ENCODE measurements at regions not wholly inside any gene's neighbourhood (a gene's known extent, or its start where the extent isn't known, plus 50 kb on each side); places are given as distances from the start of the nearest gene placed in this dataset.

DNA sequence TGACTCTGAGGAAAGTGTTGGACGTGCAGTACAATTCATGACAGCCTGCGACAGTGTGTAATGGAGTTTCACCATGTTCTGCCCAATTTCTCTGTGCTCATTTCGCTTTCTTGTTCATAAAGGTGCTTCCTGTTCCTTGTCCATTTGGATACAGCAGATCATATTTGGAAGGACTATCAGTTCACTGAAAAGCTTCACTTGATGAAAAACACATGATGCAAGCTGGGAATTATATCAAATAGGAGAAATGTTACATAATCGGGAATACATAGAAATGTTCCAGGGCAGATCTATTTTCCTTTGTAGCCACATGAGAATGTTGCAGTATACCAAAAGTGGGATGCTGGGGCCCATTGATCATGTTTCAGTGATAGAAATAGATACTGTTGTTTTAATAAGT, 266.3 kb upstream of the SLC14A2 start:
- POLR2A ChIA-PET = no interaction called here
- no peak overlapping the region for H3K27ac Mint-ChIP-seq
- ATAC-seq (ENCODE audit: low read depth) (no peak), DNase-seq (no peak)
- H3K27me3 Mint-ChIP-seq = peaks cover 2% of the 10 kb centered on the region
- intact Hi-C loops (cut with micrococcal nuclease) = no loop called here
- TF ChIP-seq, protein P1, sequence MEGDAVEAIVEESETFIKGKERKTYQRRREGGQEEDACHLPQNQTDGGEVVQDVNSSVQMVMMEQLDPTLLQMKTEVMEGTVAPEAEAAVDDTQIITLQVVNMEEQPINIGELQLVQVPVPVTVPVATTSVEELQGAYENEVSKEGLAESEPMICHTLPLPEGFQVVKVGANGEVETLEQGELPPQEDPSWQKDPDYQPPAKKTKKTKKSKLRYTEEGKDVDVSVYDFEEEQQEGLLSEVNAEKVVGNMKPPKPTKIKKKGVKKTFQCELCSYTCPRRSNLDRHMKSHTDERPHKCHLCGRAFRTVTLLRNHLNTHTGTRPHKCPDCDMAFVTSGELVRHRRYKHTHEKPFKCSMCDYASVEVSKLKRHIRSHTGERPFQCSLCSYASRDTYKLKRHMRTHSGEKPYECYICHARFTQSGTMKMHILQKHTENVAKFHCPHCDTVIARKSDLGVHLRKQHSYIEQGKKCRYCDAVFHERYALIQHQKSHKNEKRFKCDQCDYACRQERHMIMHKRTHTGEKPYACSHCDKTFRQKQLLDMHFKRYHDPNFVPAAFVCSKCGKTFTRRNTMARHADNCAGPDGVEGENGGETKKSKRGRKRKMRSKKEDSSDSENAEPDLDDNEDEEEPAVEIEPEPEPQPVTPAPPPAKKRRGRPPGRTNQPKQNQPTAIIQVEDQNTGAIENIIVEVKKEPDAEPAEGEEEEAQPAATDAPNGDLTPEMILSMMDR (IDR thresholded peaks at IDR 0.05) = no peak
- CTCF ChIA-PET = no interaction called here
- H3K4me1 Mint-ChIP-seq = no peaks in the 10 kb centered on the region
- H3K4me3 Mint-ChIP-seq = no peak overlapping the region
- H3K36me3 Mint-ChIP-seq (ENCODE audit: low read depth) = no peaks in the 10 kb centered on the region
- H3K9me3 Mint-ChIP-seq = no peaks in the 10 kb centered on the region

DNA sequence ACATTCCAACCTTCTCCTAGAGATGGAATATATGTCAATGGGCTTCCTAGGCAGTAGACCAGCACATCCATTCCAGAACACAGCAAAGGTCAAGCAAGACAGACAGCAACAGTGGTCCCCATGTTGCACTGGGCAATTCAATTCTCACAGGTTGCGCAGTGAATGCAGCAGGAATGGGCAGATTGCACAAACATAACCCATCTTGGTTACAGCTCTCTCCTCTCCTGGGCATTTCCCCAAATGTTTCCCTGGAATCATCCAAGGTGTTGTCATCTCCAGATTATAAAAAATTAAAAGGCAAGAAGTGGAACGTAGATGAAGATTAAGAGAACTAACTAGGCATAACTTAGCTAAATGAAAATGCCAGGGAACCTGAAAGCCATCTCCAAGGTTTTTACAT, 265.8 kb upstream of the SLC14A2 start:
- no peaks in the 10 kb centered on the region for H3K4me1 Mint-ChIP-seq
- no peak for ATAC-seq (ENCODE audit: low read depth)
- H3K4me3 Mint-ChIP-seq = no peak overlapping the region
- peaks cover 2% of the 10 kb centered on the region for H3K27me3 Mint-ChIP-seq
- intact Hi-C loops (cut with micrococcal nuclease) = no loop called here
- no peaks in the 10 kb centered on the region for H3K9me3 Mint-ChIP-seq
- no peak for DNase-seq
- CTCF ChIA-PET = no interaction called here
- H3K36me3 Mint-ChIP-seq (ENCODE audit: low read depth) = no peaks in the 10 kb centered on the region
- TF ChIP-seq, protein P1 (IDR thresholded peaks at IDR 0.05) = no peak
- POLR2A ChIA-PET = no interaction called here
- no peak overlapping the region for H3K27ac Mint-ChIP-seq

DNA sequence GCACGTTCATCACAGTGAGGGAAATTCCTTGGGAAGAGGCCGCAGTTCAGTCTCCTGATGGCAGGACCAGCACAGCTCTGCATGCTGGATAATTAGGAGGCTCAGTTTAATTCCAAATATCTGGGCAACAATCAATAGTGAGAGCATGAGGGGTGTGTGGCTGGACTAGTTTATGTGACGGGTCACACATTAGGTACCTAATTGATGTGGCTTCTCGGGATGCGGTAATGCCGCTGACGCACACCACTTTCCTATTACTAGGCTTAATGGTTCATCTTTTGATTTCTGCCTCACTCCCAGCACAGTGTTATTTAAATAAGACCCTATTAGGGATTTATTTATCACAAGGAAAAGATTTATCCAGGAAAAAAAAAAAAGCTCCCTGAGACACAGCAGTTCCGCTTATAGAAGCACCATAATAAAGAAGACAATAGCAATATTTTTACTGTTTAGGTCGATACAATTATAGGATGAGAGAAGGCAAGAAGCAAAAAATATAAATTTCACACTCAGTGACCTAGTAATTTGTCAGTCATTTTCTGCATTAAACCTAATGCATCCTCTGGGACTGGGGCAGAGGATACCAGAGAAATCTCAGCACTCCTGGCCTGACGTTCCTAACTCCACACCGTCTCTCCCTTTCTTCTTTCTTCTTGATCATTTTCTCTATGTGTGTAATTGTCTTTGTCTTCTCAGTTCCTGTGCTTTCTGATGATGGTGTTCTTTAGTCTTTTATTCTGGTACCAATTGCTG, 264.7 kb upstream of the SLC14A2 start:
- H3K27me3 Mint-ChIP-seq = peaks cover 2% of the 10 kb centered on the region
- no peaks in the 10 kb centered on the region for H3K9me3 Mint-ChIP-seq
- TF ChIP-seq, protein P1 (IDR thresholded peaks at IDR 0.05) = no peak
- H3K27ac Mint-ChIP-seq = no peak overlapping the region
- CTCF ChIA-PET = no interaction called here
- no peaks in the 10 kb centered on the region for H3K4me1 Mint-ChIP-seq
- H3K36me3 Mint-ChIP-seq (ENCODE audit: low read depth) = no peaks in the 10 kb centered on the region
- no peak overlapping the region for H3K4me3 Mint-ChIP-seq
- intact Hi-C loops (cut with micrococcal nuclease) = no loop called here
- POLR2A ChIA-PET = no interaction called here
- ATAC-seq (ENCODE audit: low read depth) = no peak
- no peak for DNase-seq

DNA sequence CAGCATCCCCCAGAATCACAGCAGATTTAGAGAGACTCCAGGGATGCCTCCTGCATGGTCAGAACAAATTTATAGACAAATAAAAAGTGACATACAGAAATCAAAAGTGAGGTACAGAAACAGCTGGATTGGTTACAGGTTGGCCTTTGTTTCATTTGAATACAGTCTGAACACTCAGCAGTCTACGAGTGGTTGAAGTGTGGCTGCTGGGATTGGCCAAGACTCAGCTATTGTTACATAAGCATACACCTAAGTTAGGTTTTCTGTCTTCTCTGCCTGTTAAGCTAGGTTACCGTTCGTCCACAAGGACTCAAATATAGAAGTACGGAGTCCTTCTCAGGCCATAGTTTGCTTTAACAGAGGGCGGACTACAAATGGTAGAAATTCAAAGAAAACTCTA, 262.4 kb upstream of the SLC14A2 start:
- peaks cover 2% of the 10 kb centered on the region for H3K27me3 Mint-ChIP-seq
- H3K36me3 Mint-ChIP-seq (ENCODE audit: low read depth) = no peaks in the 10 kb centered on the region
- H3K4me3 Mint-ChIP-seq = no peak overlapping the region
- no peak overlapping the region for H3K27ac Mint-ChIP-seq
- TF ChIP-seq, protein P1 (IDR thresholded peaks at IDR 0.05) = no peak
- DNase-seq (no peak), ATAC-seq (ENCODE audit: low read depth) (no peak)
- intact Hi-C loops (cut with micrococcal nuclease) = no loop called here
- CTCF ChIA-PET = no interaction called here
- no peaks in the 10 kb centered on the region for H3K9me3 Mint-ChIP-seq
- POLR2A ChIA-PET = no interaction called here
- H3K4me1 Mint-ChIP-seq = no peaks in the 10 kb centered on the region

DNA sequence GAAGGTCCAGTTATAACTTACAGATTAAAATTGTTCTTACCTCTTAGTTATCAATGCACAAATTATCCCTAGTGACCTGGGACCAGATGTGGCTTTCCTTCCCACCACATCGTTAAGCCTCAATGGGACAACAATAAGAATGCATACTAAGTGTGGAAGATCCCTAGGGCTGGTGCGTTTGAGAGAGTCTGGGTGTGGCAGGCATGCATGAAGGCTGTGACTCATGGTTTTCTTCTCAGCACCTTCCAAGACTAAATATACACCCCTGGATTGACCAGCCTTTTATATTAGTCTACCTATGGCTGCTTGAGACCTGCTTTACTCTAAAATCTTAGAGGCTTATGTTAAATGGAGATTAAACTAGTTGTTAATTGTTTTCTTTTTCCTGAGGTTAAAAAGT, 261.7 kb upstream of the SLC14A2 start:
- POLR2A ChIA-PET = no interaction called here
- Mint-ChIP-seq H3K4me3 (no peak overlapping the region), H3K27me3 (peaks cover 2% of the 10 kb centered on the region), H3K4me1 (no peaks in the 10 kb centered on the region), H3K27ac (no peak overlapping the region), H3K9me3 (no peaks in the 10 kb centered on the region), H3K36me3 (ENCODE audit: low read depth) (no peaks in the 10 kb centered on the region)
- DNase-seq (no peak), ATAC-seq (ENCODE audit: low read depth) (no peak)
- intact Hi-C loops (cut with micrococcal nuclease) = no loop called here
- CTCF ChIA-PET = no interaction called here
- TF ChIP-seq, protein P1 (IDR thresholded peaks at IDR 0.05) = no peak
